ENCODE measurements at regions not wholly inside any gene's neighbourhood (a gene's known extent, or its start where the extent isn't known, plus 50 kb on each side); places are given as distances from the start of the nearest gene placed in this dataset.

DNA sequence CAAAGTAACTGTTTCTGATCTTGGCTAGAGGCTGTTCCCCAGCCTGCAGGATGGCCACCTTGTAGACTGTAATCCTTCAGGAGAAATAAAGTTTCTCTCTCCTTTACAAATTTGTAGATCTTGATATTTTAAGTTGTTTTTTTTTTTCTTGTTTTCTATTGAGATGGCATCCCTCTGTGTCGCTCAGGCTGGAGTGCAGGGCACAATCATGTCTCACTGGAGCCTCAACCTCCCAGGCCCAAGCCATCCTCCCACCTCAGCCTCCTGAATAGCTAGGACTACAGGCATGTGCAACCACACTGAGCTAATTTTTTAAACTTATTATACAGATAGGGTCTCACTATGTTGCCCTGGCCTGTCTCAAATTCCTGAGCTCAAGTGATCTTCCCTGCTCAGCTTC lies 389.8 kb upstream of the LRRC4C start:
- no peak for TF ChIP-seq POLR2A (IDR thresholded peaks at IDR 0.05)
- TF ChIP-seq CTCF (IDR thresholded peaks at IDR 0.05): no peak
